B cell (primary cell): ENCODE measurements at regions not wholly inside any gene's neighbourhood (a gene's known extent, or its start where the extent isn't known, plus 50 kb on each side); places are given as distances from the start of the nearest gene placed in this dataset.
A peak's percentile ranks its signal among the peaks of the same experiment; 100 is the strongest.

Source experiments
- ATAC-seq: fragments of 200-7000 bp; cut with Tn5 transposase; one replicate; pipeline ENCODE4 v1.10.0; 2021; ENCODE audit warnings: low read depth, mild to moderate bottlenecking, moderate number of reproducible peaks, moderate library complexity
- CTCF ChIA-PET: fragments of 350-600 bp; sonication (Branson Sonifier 250); formaldehyde crosslinking; loops from one replicate; lab custom pipeline; 2021; ENCODE audit warnings: antibody characterized with exemption, inconsistent platforms; lab: Charles Lee
- POLR2A ChIA-PET: fragments of 350-600 bp; sonication (Branson Sonifier 250); formaldehyde crosslinking; loops from one replicate; lab custom pipeline; 2021; ENCODE audit warnings: antibody characterized with exemption; lab: Charles Lee
- DNase-seq: peaks from one replicate; pipeline ENCODE4 v3.0.0; 2013
- H2AFZ ChIP-seq: 2 replicates; pipeline ENCODE4 v1.6.1; 2012; ENCODE audit warnings: mild to moderate bottlenecking, low read depth, low read length; ENCODE audit not compliant: insufficient read depth, poor library complexity, severe bottlenecking
- H3K27ac ChIP-seq, 2 donors: 1 replicate in 1 of 2; 2 replicates in 1 of 2; pipeline ENCODE4 v1.5.1; 2012 to 2013; ENCODE audit warnings: low read length in 2 of 2, mild to moderate bottlenecking in 2 of 2, moderate library complexity in 1 of 2
- H3K27me3 ChIP-seq, 4 experiments: fragments of 200-600 bp in 1 of 4; sonication (generic) in 1 of 4; replicated peaks in 1 of 4; 1 replicate in 2 of 4; 2 replicates in 2 of 4; pipeline versions ENCODE4 v1.6.1 to v1.7.0; 2013 to 2016; ENCODE audit warnings: low read length in 3 of 4, mild to moderate bottlenecking in 2 of 4, mixed read lengths in 1 of 4, moderate library complexity in 1 of 4; ENCODE audit not compliant: insufficient read depth in 4 of 4, control insufficient read depth in 3 of 4; ENCODE audit errors: control extremely low read depth in 1 of 4
- H3K36me3 ChIP-seq, 2 experiments: replicated peaks in 1 of 2; 1 replicate in 1 of 2; 2 replicates in 1 of 2; pipeline versions ENCODE4 v1.6.1 to v1.7.1; 2013; ENCODE audit warnings: low read length in 1 of 2; ENCODE audit not compliant: insufficient read depth in 2 of 2, control insufficient read depth in 1 of 2; ENCODE audit errors: control extremely low read depth in 1 of 2, extremely low read depth in 1 of 2
- H3K4me1 ChIP-seq, 2 donors: fragments of 200-600 bp in 1 of 2; sonication (generic) in 1 of 2; 1 replicate in 1 of 2; 2 replicates in 1 of 2; pipeline versions ENCODE4 v1.5.1 to v1.6.1; 2013 to 2017; ENCODE audit warnings: low read length in 2 of 2; ENCODE audit not compliant: control insufficient read depth in 2 of 2, insufficient read depth in 2 of 2
- H3K4me2 ChIP-seq: replicated peaks from 2 replicates; pipeline ENCODE3; 2012; ENCODE audit warnings: mild to moderate bottlenecking, low read depth, low read length; ENCODE audit not compliant: poor library complexity, severe bottlenecking
- H3K4me3 ChIP-seq, 5 experiments: fragments of 200-600 bp in 1 of 5; sonication (generic) in 1 of 5; 1 replicate in 3 of 5; 2 replicates in 2 of 5; pipeline versions ENCODE4 v1.5.1 to v1.7.0; 2011 to 2016; ENCODE audit warnings: low read length in 4 of 5, mild to moderate bottlenecking in 4 of 5, low read depth in 2 of 5, control low read depth in 1 of 5, moderate library complexity in 1 of 5; ENCODE audit not compliant: insufficient read depth in 1 of 5; ENCODE audit errors: control extremely low read depth in 1 of 5, extremely low read depth in 1 of 5
- H3K79me2 ChIP-seq: fragments of 200-600 bp; sonication (generic); one replicate; pipeline ENCODE4 v1.6.0; 2016; ENCODE audit warnings: low read length; ENCODE audit not compliant: control insufficient read depth, insufficient read depth
- H3K9ac ChIP-seq: fragments of 200-600 bp; sonication (generic); 2 replicates; pipeline ENCODE4 v1.6.1; 2017; ENCODE audit warnings: mild to moderate bottlenecking, low read length, moderate library complexity
- H3K9me3 ChIP-seq, 3 donors: one replicate each; pipeline versions ENCODE4 v1.6.1 to v1.7.1; 2013; ENCODE audit warnings: low read length in 2 of 3; ENCODE audit not compliant: control insufficient read depth in 2 of 3, insufficient read depth in 1 of 3; ENCODE audit errors: control extremely low read depth in 1 of 3
- H4K20me1 ChIP-seq: 2 replicates; pipeline ENCODE4 v1.6.0; 2012; ENCODE audit warnings: mild to moderate bottlenecking, low read length; ENCODE audit not compliant: insufficient read depth, control insufficient read depth, poor library complexity, severe bottlenecking
- H3K27ac Mint-ChIP-seq: one replicate; pipeline ENCODE4 v1.8.0; 2021; ENCODE audit warnings: mixed read lengths
- H3K27me3 Mint-ChIP-seq: one replicate; pipeline ENCODE4 v1.8.0; 2021; ENCODE audit warnings: mixed read lengths
- H3K4me1 Mint-ChIP-seq: one replicate; pipeline ENCODE4 v1.8.0; 2021; ENCODE audit warnings: mixed read lengths
- H3K4me3 Mint-ChIP-seq: one replicate; pipeline ENCODE4 v1.8.0; 2021; ENCODE audit warnings: mixed read lengths
- H3K9me3 Mint-ChIP-seq: one replicate; pipeline ENCODE4 v1.8.0; 2022; ENCODE audit warnings: mixed read lengths; ENCODE audit not compliant: insufficient read depth
- CTCF ChIP-seq: fragments of 200-600 bp; IDR thresholded peaks from one replicate; pipeline ENCODE4 v1.8.0; 2022; ENCODE audit warnings: antibody characterized with exemption, mild to moderate bottlenecking
- EZH2 ChIP-seq: IDR thresholded peaks from 2 replicates; pipeline ENCODE4 v1.6.1; 2012; ENCODE audit warnings: borderline replicate concordance, low read depth, mild to moderate bottlenecking, moderate library complexity, low read length; ENCODE audit not compliant: insufficient read depth, poor library complexity, severe bottlenecking
- WGBS: methylation state at CpG from one replicate; pipeline ENCODE4 v1.1.5; 2013; ENCODE audit warnings: missing lambda C conversion rate; ENCODE audit not compliant: insufficient coverage; 5-methylcytosine and 5-hydroxymethylcytosine counted together
- intact Hi-C: fragments of 100-400 bp; cut with micrococcal nuclease; formaldehyde crosslinking; loops from one replicate; pipeline ENCODE4 v1.10.0; 2022

GRCh38 chr12:89235189-89235993 is 116.9 kb downstream of the DUSP6 start:
- intact Hi-C loops = no loop called here
- TF ChIP-seq EZH2 (no peak), CTCF (no peak)
- Histone ChIP-seq H3K36me3 (no peaks in the 10 kb centered on the region), H3K79me2 (no peaks in the 10 kb centered on the region), H3K4me1 (peaks cover 4 to 8% of the 10 kb centered on the region in 2 donors), H3K9ac (no peak overlapping the region), H3K4me2 (peak overlapping the region; percentile 14), H3K4me3 (no peak overlapping the region), H3K9me3 (peaks cover 0 to 2% (median 0%) of the 10 kb centered on the region in 3 donors), H3K27ac (no peak overlapping the region), H2AFZ (peak overlapping the region; percentile 19), H3K27me3 (no peaks in the 10 kb centered on the region), H4K20me1 (no peaks in the 10 kb centered on the region)
- POLR2A ChIA-PET = no interaction called here
- Mint-ChIP-seq H3K27ac (no peak overlapping the region), H3K27me3 (peaks cover 12% of the 10 kb centered on the region), H3K4me1 (peaks cover 7% of the 10 kb centered on the region), H3K9me3 (no peaks in the 10 kb centered on the region), H3K4me3 (no peak overlapping the region)
- no peak for DNase-seq
- ATAC-seq = no peak
- WGBS = 29% methylated on average over 1 of the region's 5 CpGs
- CTCF ChIA-PET = interaction anchor here (1.5 kb wide), 1 partner anchor 8 kb away, joined by 3 read pairs; no protein-coding TSS in a partner anchor
